Colon (tissue), 2 donors: ENCODE measurements at regions not wholly inside any gene's neighbourhood (a gene's known extent, or its start where the extent isn't known, plus 50 kb on each side); places are given as distances from the start of the nearest gene placed in this dataset.
A peak's percentile ranks its signal among the peaks of the same experiment; 100 is the strongest.

Experiments
- FAIRE-seq: peaks from 2 replicates; lab custom pipeline; 2012; peaks lifted over from hg19 to GRCh38; lab: Jason Lieb, UNC
- donor health status: control.
- donor health status: control.

- no peak for FAIRE-seq
These were observed 135.8 kb upstream of the GPC1 start for GRCh38 chr2:240299710-240300068.

- FAIRE-seq, result no peak
These were observed 135.1 kb upstream of the GPC1 start for GRCh38 chr2:240300261-240300821.

GRCh38 chr2:240300840-240301239 lies 134.6 kb upstream of the GPC1 start:
- no peak for FAIRE-seq

- FAIRE-seq, result no peak
These were observed 134.1 kb upstream of the GPC1 start for GRCh38 chr2:240301256-240301795.

GRCh38 chr2:240302041-240302440 lies 133.4 kb upstream of the GPC1 start:
- no peak for FAIRE-seq

GRCh38 chr2:240302933-240303595 lies 132.4 kb upstream of the GPC1 start:
- no peak for FAIRE-seq

GRCh38 chr2:240303896-240304745 lies 131.3 kb upstream of the GPC1 start:
- FAIRE-seq, result no peak

GRCh38 chr2:240304746-240305161 lies 130.7 kb upstream of the GPC1 start:
- FAIRE-seq, result no peak

GRCh38 chr2:240305369-240305962 lies 130.0 kb upstream of the GPC1 start:
- no peak for FAIRE-seq

GRCh38 chr2:240306185-240306584 lies 129.3 kb upstream of the GPC1 start:
- no peak for FAIRE-seq

GRCh38 chr2:240308111-240308651 lies 127.3 kb upstream of the GPC1 start:
- no peak for FAIRE-seq

GRCh38 chr2:240309214-240309613 lies 126.2 kb upstream of the GPC1 start:
- FAIRE-seq, result peak; percentile 75

- no peak for FAIRE-seq
These were observed 125.3 kb upstream of the GPC1 start for GRCh38 chr2:240310201-240310600.

- FAIRE-seq, result no peak
These were observed 124.8 kb upstream of the GPC1 start for GRCh38 chr2:240310645-240311044.

- no peak for FAIRE-seq
These were observed 123.6 kb upstream of the GPC1 start for GRCh38 chr2:240311821-240312220.

GRCh38 chr2:240319221-240319854 lies 116.1 kb upstream of the GPC1 start:
- FAIRE-seq, result no peak

GRCh38 chr2:240319855-240320203 lies 115.6 kb upstream of the GPC1 start:
- FAIRE-seq, result no peak

GRCh38 chr2:240320204-240320993 lies 115.1 kb upstream of the GPC1 start:
- no peak for FAIRE-seq

- no peak for FAIRE-seq
These were observed 113.1 kb upstream of the GPC1 start for GRCh38 chr2:240322231-240322955.

- no peak for FAIRE-seq
These were observed 112.5 kb upstream of the GPC1 start for GRCh38 chr2:240322991-240323390.
